Ovary (tissue), 7 donors: ENCODE measurements at regions not wholly inside any gene's neighbourhood (a gene's known extent, or its start where the extent isn't known, plus 50 kb on each side); places are given as distances from the start of the nearest gene placed in this dataset.

Experiments used
- DNase-seq, 5 donors: peaks; one replicate each; pipeline ENCODE4 v3.0.0-alpha.2; 2019 to 2020
- H3K27ac ChIP-seq, 2 donors: fragments of 200-600 bp; one replicate each; pipeline versions ENCODE4 v1.5.1 to v1.8.0; 2019 to 2022
- H3K27me3 ChIP-seq: fragments of 200-600 bp; one replicate; pipeline ENCODE4 v1.8.0; 2022
- H3K36me3 ChIP-seq: fragments of 200-600 bp; sonication (generic); one replicate; pipeline ENCODE4 v1.5.1; 2019
- H3K4me1 ChIP-seq: one replicate; pipeline ENCODE4 v1.8.1; 2013; ENCODE audit warnings: mild to moderate bottlenecking, moderate library complexity; ENCODE audit not compliant: insufficient read depth
- H3K4me3 ChIP-seq: fragments of 200-600 bp; sonication (generic); one replicate; pipeline ENCODE4 v1.5.1; 2017
- H3K9me3 ChIP-seq, 2 donors: fragments of 200-600 bp in 1 of 2; sonication (generic) in 1 of 2; one replicate each; pipeline versions ENCODE4 v1.5.1 to v1.8.1; 2013 to 2019; ENCODE audit warnings: mild to moderate bottlenecking in 1 of 2, moderate library complexity in 1 of 2
- CTCF ChIP-seq, 3 donors: fragments of 450-650 bp in 2 of 3; fragments of 200-600 bp in 1 of 3; IDR thresholded peaks; one replicate each; pipeline versions ENCODE4 v1.5.1 to v1.8.0; 2016 to 2022; ENCODE audit warnings: antibody characterized with exemption in 3 of 3, mild to moderate bottlenecking in 1 of 3
- EP300 ChIP-seq: sonication (generic); formaldehyde crosslinking; IDR thresholded peaks from one replicate; pipeline ENCODE4 v1.6.1; 2017; ENCODE audit warnings: antibody characterized with exemption
- POLR2A ChIP-seq: fragments of 450-650 bp; IDR thresholded peaks from one replicate; pipeline ENCODE4 v1.6.1; 2017; ENCODE audit warnings: antibody characterized with exemption, mild to moderate bottlenecking, moderate library complexity
- WGBS, 3 donors: extraction: QIAGEN DNeasy Blood & Tissue Kit in 1 of 3; methylation state at CpG; one replicate each; pipeline versions ENCODE4 v1.1.5 to v1.1.7; 2013 to 2017; 5-methylcytosine and 5-hydroxymethylcytosine counted together
- intact Hi-C, 4 donors: fragments of 100-400 bp; cut with DNase I; formaldehyde crosslinking; loops; one replicate each; pipeline versions ENCODE4 v1.11.0 to v1.15.1; 2022 to 2023
- donor health status: DM: no; HTN: no; CAD: no; lungs with moderate emphysema.
- donor health status: DM: no; HTN: no; CAD: no.
- donor health status: Bipolar disorder and iron deficiency.
- donor health status: DM: no; HTN: no; CAD: no.
- donor health status: DM: yes; HTN: yes; CAD: no.

DNA sequence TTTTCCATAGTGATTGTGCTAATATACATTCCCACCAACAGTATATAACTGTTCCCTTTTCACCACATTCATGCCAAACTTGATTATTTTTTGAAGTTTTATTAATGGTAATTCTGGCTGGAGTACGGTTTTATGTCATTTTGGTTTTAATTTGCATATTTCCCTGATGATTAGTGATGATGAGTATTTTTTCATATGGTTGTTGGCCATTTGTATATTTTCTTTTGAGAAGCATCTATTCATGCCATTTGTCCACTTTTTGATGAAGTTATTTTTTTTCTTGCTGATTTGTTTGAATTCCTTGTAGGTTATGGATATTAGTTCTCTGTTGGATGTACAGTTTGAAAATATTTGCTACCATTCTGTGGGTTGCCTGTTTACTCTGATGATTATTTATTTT lies 484.4 kb upstream of the SPRY2 start:
- Histone ChIP-seq H3K4me3 (no peak overlapping the region), H3K9me3 (no peaks in the 10 kb centered on the region), H3K27ac (no peak overlapping the region), H3K27me3 (no peaks in the 10 kb centered on the region), H3K36me3 (no peaks in the 10 kb centered on the region), H3K4me1 (no peaks in the 10 kb centered on the region)
- no peak for DNase-seq
- intact Hi-C loops, result no loop called here
- TF ChIP-seq EP300, result no peak
- TF ChIP-seq POLR2A, result no peak
- no peak for TF ChIP-seq CTCF (IDR thresholded peaks at IDR 0.05)
- WGBS, 3 donors, result 86 to 92% (median 87%) methylated on average over 1 of the region's 1 CpG

DNA sequence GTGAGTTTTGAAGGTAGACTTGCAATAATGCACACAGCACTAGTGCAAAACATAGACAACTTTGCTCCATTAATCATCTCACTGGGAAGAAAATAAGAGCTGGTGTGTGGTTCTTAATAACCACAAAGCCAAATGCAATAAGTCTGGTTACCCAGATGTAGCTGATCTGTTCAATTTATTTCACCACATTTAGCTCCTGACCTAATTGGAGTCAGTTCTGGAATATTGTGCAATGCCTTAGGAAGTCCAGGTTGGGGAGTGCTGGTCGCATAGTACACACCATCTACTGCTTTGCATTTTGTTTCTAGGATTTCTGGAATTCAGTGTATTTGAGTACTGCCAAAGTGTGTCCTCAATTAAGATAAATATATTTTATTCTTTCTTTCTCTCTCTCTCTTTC lies 483.3 kb upstream of the SPRY2 start:
- H3K4me3 ChIP-seq, result no peak overlapping the region
- TF ChIP-seq POLR2A (no peak), EP300 (no peak), CTCF (IDR thresholded peaks at IDR 0.05) (no peak)
- 32 to 44% (median 36%) methylated on average over 1 of the region's 1 CpG for WGBS, 3 donors
- no peaks in the 10 kb centered on the region for H3K27me3 ChIP-seq
- intact Hi-C loops, result no loop called here
- H3K36me3 ChIP-seq, result no peaks in the 10 kb centered on the region
- H3K9me3 ChIP-seq, result no peaks in the 10 kb centered on the region
- no peak overlapping the region for H3K27ac ChIP-seq
- H3K4me1 ChIP-seq, result no peaks in the 10 kb centered on the region
- no peak for DNase-seq

DNA sequence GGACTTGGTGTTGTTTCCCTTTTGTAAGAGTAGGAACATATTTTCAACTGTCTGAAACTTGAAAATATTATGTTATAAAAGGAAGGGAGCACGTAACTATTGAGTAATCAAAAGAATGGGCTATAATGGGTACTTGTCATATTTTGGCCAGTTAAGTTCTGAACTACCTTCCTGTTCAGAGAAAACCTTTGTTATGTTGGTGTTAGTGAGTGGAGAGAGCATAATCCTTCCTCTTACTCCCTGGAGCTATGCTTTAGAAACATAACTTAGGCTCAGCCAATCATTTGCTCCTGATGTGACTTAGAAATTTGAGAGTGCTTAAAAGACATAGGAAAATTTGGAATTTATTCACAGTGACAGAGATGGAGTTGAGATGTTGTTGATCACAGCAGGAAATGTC lies 482.5 kb upstream of the SPRY2 start:
- Histone ChIP-seq H3K36me3 (no peaks in the 10 kb centered on the region), H3K4me3 (no peak overlapping the region), H3K27me3 (no peaks in the 10 kb centered on the region), H3K9me3 (no peaks in the 10 kb centered on the region), H3K27ac (no peak overlapping the region), H3K4me1 (no peaks in the 10 kb centered on the region)
- no peak for DNase-seq
- WGBS, 3 donors, result 18 to 50% (median 35%) methylated on average over 1 of the region's 1 CpG
- no peak for TF ChIP-seq POLR2A
- no peak for TF ChIP-seq EP300
- TF ChIP-seq CTCF (IDR thresholded peaks at IDR 0.05), result no peak
- intact Hi-C loops, result no loop called here

DNA sequence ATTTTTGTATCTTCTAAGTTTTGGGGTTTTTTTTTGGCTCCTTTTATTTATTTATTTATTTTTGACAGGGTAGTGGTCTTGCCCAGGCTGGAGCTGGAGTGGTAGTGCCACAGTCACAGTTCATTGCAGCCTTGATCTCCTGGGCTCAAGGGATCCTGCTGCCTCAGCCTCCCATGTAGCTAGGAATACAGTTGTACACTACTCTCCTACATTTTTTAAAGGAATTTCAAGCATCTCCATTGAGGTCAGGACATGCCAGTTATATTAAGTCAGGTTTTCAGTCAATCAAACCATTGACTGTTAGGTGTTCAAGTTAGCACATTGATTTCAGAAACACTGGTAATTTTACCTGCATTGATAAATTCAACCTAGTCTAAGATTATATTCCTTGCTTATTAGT lies 480.5 kb upstream of the SPRY2 start:
- Histone ChIP-seq H3K9me3 (no peaks in the 10 kb centered on the region), H3K4me1 (no peaks in the 10 kb centered on the region), H3K4me3 (no peak overlapping the region), H3K27ac (no peak overlapping the region), H3K27me3 (no peaks in the 10 kb centered on the region), H3K36me3 (no peaks in the 10 kb centered on the region)
- TF ChIP-seq EP300 (no peak), POLR2A (no peak), CTCF (IDR thresholded peaks at IDR 0.05) (no peak)
- DNase-seq, result no peak
- intact Hi-C loops, result no loop called here

DNA sequence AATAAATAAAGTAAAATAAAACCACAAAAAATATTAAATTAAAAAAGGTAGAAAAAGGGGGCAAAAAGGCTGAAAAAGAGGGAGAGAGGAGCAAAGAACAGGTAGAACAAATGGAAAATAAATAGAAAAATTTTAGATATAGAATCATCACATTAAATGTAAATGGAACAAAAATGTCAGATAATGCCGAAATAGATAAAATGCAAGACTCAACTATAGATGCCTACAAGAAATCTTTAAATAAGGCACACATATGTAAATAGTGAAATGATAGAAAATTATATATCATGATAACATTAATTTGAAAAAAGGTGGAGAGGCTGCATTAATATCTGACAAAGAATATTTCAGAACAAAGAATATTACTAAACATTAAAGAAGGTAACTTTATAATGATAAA lies 477.1 kb upstream of the SPRY2 start:
- 89 to 97% (median 96%) methylated on average over 1 of the region's 1 CpG for WGBS, 3 donors
- DNase-seq, result no peak
- H3K4me1 ChIP-seq, result no peaks in the 10 kb centered on the region

More for the DNA sequence above, 477.1 kb upstream of the SPRY2 start:
- H3K36me3 ChIP-seq, result no peaks in the 10 kb centered on the region
- intact Hi-C loops, result no loop called here
- no peak overlapping the region for H3K27ac ChIP-seq
- TF ChIP-seq CTCF (IDR thresholded peaks at IDR 0.05), result no peak
- no peak for TF ChIP-seq POLR2A
- no peak for TF ChIP-seq EP300
- H3K27me3 ChIP-seq, result no peaks in the 10 kb centered on the region
- no peaks in the 10 kb centered on the region for H3K9me3 ChIP-seq
- no peak overlapping the region for H3K4me3 ChIP-seq
